NCI-H1105 (cell line): ENCODE measurements at regions not wholly inside any gene's neighbourhood (a gene's known extent, or its start where the extent isn't known, plus 50 kb on each side); places are given as distances from the start of the nearest gene placed in this dataset.
"Not testable (repeated sequence)": the region's sequence is repeated elsewhere in the genome, so short reads cannot be mapped to it uniquely, and the experiment has no call there.

Experiments
- DNase-seq: peaks from one replicate; lab custom pipeline; 2025; lab: John Stamatoyannopoulos, UW

- DNase-seq = no peak
Observed at GRCh38 chr7:131935180-131935579, 378.8 kb upstream of the PODXL start.

- no peak for DNase-seq
Observed at GRCh38 chr7:131934452-131934851, 378.0 kb upstream of the PODXL start.

GRCh38 chr7:131933751-131934289 is 377.4 kb upstream of the PODXL start:
- DNase-seq = no peak

- DNase-seq = not testable (repeated sequence)
Observed at GRCh38 chr7:131933219-131933618, 376.8 kb upstream of the PODXL start.

GRCh38 chr7:131932271-131932670 is 375.8 kb upstream of the PODXL start:
- DNase-seq = no peak

- no peak for DNase-seq
Observed at GRCh38 chr7:131931370-131931769, 374.9 kb upstream of the PODXL start.

GRCh38 chr7:131929632-131930031 is 373.2 kb upstream of the PODXL start:
- no peak for DNase-seq

GRCh38 chr7:131927770-131928423 is 371.5 kb upstream of the PODXL start:
- DNase-seq = no peak

- no peak for DNase-seq
Observed at GRCh38 chr7:131925636-131926035, 369.2 kb upstream of the PODXL start.

GRCh38 chr7:131924857-131925256 is 368.4 kb upstream of the PODXL start:
- DNase-seq = no peak

GRCh38 chr7:131922948-131923347 is 366.5 kb upstream of the PODXL start:
- DNase-seq = not testable (repeated sequence)

- DNase-seq = no peak
Observed at GRCh38 chr7:131921016-131921415, 364.6 kb upstream of the PODXL start.

- no peak for DNase-seq
Observed at GRCh38 chr7:131919920-131920709, 363.7 kb upstream of the PODXL start.

GRCh38 chr7:131911112-131911511 is 354.7 kb upstream of the PODXL start:
- DNase-seq = no peak

GRCh38 chr7:131909151-131909768 is 352.8 kb upstream of the PODXL start:
- DNase-seq = no peak

GRCh38 chr7:131908714-131909113 is 352.3 kb upstream of the PODXL start:
- no peak for DNase-seq

GRCh38 chr7:131905471-131905973 is 349.1 kb upstream of the PODXL start:
- DNase-seq = no peak

GRCh38 chr7:131904760-131905327 is 348.4 kb upstream of the PODXL start:
- DNase-seq = no peak

GRCh38 chr7:131903315-131903714 is 346.9 kb upstream of the PODXL start:
- DNase-seq = no peak

- no peak for DNase-seq
Observed at GRCh38 chr7:131900785-131901287, 344.4 kb upstream of the PODXL start.

GRCh38 chr7:131899271-131900030 is 343.0 kb upstream of the PODXL start:
- no peak for DNase-seq
